ENCODE measurements at regions not wholly inside any gene's neighbourhood (a gene's known extent, or its start where the extent isn't known, plus 50 kb on each side); places are given as distances from the start of the nearest gene placed in this dataset.

DNA sequence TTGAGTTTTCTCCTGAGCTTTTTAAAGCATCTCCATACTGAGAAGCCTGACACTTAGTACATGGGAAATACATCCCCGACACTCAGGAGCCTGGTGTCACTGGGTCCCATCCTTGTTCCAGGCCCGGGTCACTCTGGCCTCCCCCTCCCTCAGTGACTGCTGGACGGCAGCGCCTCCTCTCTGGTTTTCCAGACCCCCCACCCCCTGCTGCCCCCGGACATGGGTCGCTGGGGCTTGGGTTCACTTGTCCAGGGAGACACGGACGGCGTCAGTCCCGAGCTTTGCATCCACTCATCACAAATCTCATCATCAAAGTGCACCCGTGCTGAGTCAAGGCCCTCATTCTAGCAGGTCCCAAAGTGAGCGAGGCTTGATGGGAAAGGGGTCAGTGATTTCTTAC is 243.0 kb downstream of the IRX2 start:
- TF ChIP-seq, protein P1, sequence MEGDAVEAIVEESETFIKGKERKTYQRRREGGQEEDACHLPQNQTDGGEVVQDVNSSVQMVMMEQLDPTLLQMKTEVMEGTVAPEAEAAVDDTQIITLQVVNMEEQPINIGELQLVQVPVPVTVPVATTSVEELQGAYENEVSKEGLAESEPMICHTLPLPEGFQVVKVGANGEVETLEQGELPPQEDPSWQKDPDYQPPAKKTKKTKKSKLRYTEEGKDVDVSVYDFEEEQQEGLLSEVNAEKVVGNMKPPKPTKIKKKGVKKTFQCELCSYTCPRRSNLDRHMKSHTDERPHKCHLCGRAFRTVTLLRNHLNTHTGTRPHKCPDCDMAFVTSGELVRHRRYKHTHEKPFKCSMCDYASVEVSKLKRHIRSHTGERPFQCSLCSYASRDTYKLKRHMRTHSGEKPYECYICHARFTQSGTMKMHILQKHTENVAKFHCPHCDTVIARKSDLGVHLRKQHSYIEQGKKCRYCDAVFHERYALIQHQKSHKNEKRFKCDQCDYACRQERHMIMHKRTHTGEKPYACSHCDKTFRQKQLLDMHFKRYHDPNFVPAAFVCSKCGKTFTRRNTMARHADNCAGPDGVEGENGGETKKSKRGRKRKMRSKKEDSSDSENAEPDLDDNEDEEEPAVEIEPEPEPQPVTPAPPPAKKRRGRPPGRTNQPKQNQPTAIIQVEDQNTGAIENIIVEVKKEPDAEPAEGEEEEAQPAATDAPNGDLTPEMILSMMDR (IDR thresholded peaks at IDR 0.05 in 4 of 5, conservative IDR thresholded peaks at IDR 0.05 in 1 of 5), result no peak
- no peak for TF ChIP-seq POLR2A (IDR thresholded peaks at IDR 0.05)
